Lower leg skin (tissue), 3 donors: ENCODE measurements at regions not wholly inside any gene's neighbourhood (a gene's known extent, or its start where the extent isn't known, plus 50 kb on each side); places are given as distances from the start of the nearest gene placed in this dataset.

Experiments used
- POLR2A ChIP-seq, 2 donors: fragments of 450-650 bp; IDR thresholded peaks; one replicate each; pipeline ENCODE4 v1.6.1; 2016 to 2017; ENCODE audit warnings: antibody characterized with exemption in 2 of 2, mild to moderate bottlenecking in 1 of 2, moderate library complexity in 1 of 2
- TF ChIP-seq, protein P1 (sequence below), 3 donors: fragments of 450-650 bp; IDR thresholded peaks; one replicate each; pipeline ENCODE4 v1.5.1; 2016; ENCODE audit warnings: antibody characterized with exemption in 3 of 3, mild to moderate bottlenecking in 3 of 3, moderate library complexity in 2 of 3

DNA sequence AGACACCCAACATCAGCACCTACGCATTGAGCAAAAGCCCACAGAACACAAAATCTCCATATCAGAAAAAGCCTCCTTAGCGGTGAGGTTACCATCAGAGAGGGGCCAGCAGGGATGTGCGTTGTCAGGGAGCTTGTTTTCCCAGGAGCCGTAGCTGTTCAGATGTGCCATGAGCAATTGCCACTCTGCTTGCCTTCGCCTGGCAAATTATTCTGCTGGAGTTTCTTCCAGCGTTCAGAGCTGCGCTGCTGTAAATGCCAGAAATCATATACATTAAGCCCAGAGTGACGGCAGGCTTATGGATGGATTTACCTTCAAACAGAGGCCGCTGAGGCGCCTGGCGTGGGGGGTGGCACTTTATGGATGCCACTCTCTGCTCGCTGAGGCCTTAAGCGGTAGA is 632.3 kb downstream of the BCOR start:
- TF ChIP-seq, protein P1, sequence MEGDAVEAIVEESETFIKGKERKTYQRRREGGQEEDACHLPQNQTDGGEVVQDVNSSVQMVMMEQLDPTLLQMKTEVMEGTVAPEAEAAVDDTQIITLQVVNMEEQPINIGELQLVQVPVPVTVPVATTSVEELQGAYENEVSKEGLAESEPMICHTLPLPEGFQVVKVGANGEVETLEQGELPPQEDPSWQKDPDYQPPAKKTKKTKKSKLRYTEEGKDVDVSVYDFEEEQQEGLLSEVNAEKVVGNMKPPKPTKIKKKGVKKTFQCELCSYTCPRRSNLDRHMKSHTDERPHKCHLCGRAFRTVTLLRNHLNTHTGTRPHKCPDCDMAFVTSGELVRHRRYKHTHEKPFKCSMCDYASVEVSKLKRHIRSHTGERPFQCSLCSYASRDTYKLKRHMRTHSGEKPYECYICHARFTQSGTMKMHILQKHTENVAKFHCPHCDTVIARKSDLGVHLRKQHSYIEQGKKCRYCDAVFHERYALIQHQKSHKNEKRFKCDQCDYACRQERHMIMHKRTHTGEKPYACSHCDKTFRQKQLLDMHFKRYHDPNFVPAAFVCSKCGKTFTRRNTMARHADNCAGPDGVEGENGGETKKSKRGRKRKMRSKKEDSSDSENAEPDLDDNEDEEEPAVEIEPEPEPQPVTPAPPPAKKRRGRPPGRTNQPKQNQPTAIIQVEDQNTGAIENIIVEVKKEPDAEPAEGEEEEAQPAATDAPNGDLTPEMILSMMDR (IDR thresholded peaks at IDR 0.05) = no peak
- no peak for TF ChIP-seq POLR2A (IDR thresholded peaks at IDR 0.05)
